ENCODE measurements at regions not wholly inside any gene's neighbourhood (a gene's known extent, or its start where the extent isn't known, plus 50 kb on each side); places are given as distances from the start of the nearest gene placed in this dataset.

- H3K9me3 ChIP-seq (ENCODE audit: control insufficient read depth, low read depth, low read length), result no peaks in the 10 kb centered on the region
- no peak overlapping the region for H3K4me3 ChIP-seq (ENCODE audit: low read length)
- H3K4me1 ChIP-seq (ENCODE audit: control insufficient read depth, insufficient read depth, low read length), result no peaks in the 10 kb centered on the region
- H3K36me3 ChIP-seq (ENCODE audit: control insufficient read depth, insufficient read depth, low read length), result no peaks in the 10 kb centered on the region
- 80% methylated on average over 1 of the region's 2 CpGs for WGBS (ENCODE audit: insufficient coverage, low lambda C conversion rate)
- H3K27ac ChIP-seq (ENCODE audit: low read length), result no peak overlapping the region
- no peak for DNase-seq
- H3K27me3 ChIP-seq (ENCODE audit: control insufficient read depth, insufficient read depth, low read length), result no peaks in the 10 kb centered on the region
These were observed 131.4 kb upstream of the C21orf91 start for GRCh38 chr21:17950591-17950990.

- H3K27me3 ChIP-seq (ENCODE audit: control insufficient read depth, insufficient read depth, low read length), result no peaks in the 10 kb centered on the region
- H3K9me3 ChIP-seq (ENCODE audit: control insufficient read depth, low read depth, low read length), result no peaks in the 10 kb centered on the region
- H3K36me3 ChIP-seq (ENCODE audit: control insufficient read depth, insufficient read depth, low read length), result no peaks in the 10 kb centered on the region
- no peak overlapping the region for H3K27ac ChIP-seq (ENCODE audit: low read length)
- DNase-seq, result no peak
- no peaks in the 10 kb centered on the region for H3K4me1 ChIP-seq (ENCODE audit: control insufficient read depth, insufficient read depth, low read length)
- no peak overlapping the region for H3K4me3 ChIP-seq (ENCODE audit: low read length)
These were observed 130.3 kb upstream of the C21orf91 start for GRCh38 chr21:17949421-17949820.

- H3K27ac ChIP-seq (ENCODE audit: low read length), result no peak overlapping the region
- H3K4me1 ChIP-seq (ENCODE audit: control insufficient read depth, insufficient read depth, low read length), result no peaks in the 10 kb centered on the region
- H3K27me3 ChIP-seq (ENCODE audit: control insufficient read depth, insufficient read depth, low read length), result no peaks in the 10 kb centered on the region
- H3K4me3 ChIP-seq (ENCODE audit: low read length), result no peak overlapping the region
- 71% methylated on average over 1 of the region's 2 CpGs for WGBS (ENCODE audit: insufficient coverage, low lambda C conversion rate)
- no peaks in the 10 kb centered on the region for H3K36me3 ChIP-seq (ENCODE audit: control insufficient read depth, insufficient read depth, low read length)
- no peaks in the 10 kb centered on the region for H3K9me3 ChIP-seq (ENCODE audit: control insufficient read depth, low read depth, low read length)
- no peak for DNase-seq
These were observed 128.4 kb upstream of the C21orf91 start for GRCh38 chr21:17947531-17947930.

- no peaks in the 10 kb centered on the region for H3K27me3 ChIP-seq (ENCODE audit: control insufficient read depth, insufficient read depth, low read length)
- WGBS (ENCODE audit: insufficient coverage, low lambda C conversion rate), result no CpG with 5 or more reads among the region's 4 CpGs
- no peaks in the 10 kb centered on the region for H3K36me3 ChIP-seq (ENCODE audit: control insufficient read depth, insufficient read depth, low read length)
- no peaks in the 10 kb centered on the region for H3K9me3 ChIP-seq (ENCODE audit: control insufficient read depth, low read depth, low read length)
- DNase-seq, result no peak
- no peak overlapping the region for H3K4me3 ChIP-seq (ENCODE audit: low read length)
- no peaks in the 10 kb centered on the region for H3K4me1 ChIP-seq (ENCODE audit: control insufficient read depth, insufficient read depth, low read length)
- H3K27ac ChIP-seq (ENCODE audit: low read length), result no peak overlapping the region
These were observed 111.9 kb upstream of the C21orf91 start for GRCh38 chr21:17931080-17931479.

GRCh38 chr21:17930093-17930492 is 110.9 kb upstream of the C21orf91 start:
- H3K4me3 ChIP-seq (ENCODE audit: low read length), result no peak overlapping the region

GRCh38 chr21:17929510-17929909 is 110.4 kb upstream of the C21orf91 start:
- Histone ChIP-seq H3K27me3 (ENCODE audit: control insufficient read depth, insufficient read depth, low read length) (no peaks in the 10 kb centered on the region), H3K4me1 (ENCODE audit: control insufficient read depth, insufficient read depth, low read length) (no peaks in the 10 kb centered on the region), H3K9me3 (ENCODE audit: control insufficient read depth, low read depth, low read length) (no peaks in the 10 kb centered on the region), H3K36me3 (ENCODE audit: control insufficient read depth, insufficient read depth, low read length) (no peaks in the 10 kb centered on the region), H3K4me3 (ENCODE audit: low read length) (no peak overlapping the region), H3K27ac (ENCODE audit: low read length) (no peak overlapping the region)
- no CpG with 5 or more reads among the region's 7 CpGs for WGBS (ENCODE audit: insufficient coverage, low lambda C conversion rate)
- DNase-seq, result no peak

More at GRCh38 chr21:17930093-17930492, 110.9 kb upstream of the C21orf91 start:
- no CpG with 5 or more reads among the region's 1 CpG for WGBS (ENCODE audit: insufficient coverage, low lambda C conversion rate)
- no peak overlapping the region for H3K27ac ChIP-seq (ENCODE audit: low read length)
- no peaks in the 10 kb centered on the region for H3K36me3 ChIP-seq (ENCODE audit: control insufficient read depth, insufficient read depth, low read length)
- no peak for DNase-seq
- no peaks in the 10 kb centered on the region for H3K9me3 ChIP-seq (ENCODE audit: control insufficient read depth, low read depth, low read length)
- H3K27me3 ChIP-seq (ENCODE audit: control insufficient read depth, insufficient read depth, low read length), result no peaks in the 10 kb centered on the region
- H3K4me1 ChIP-seq (ENCODE audit: control insufficient read depth, insufficient read depth, low read length), result no peaks in the 10 kb centered on the region

GRCh38 chr21:17925899-17926298 is 106.7 kb upstream of the C21orf91 start:
- no peaks in the 10 kb centered on the region for H3K9me3 ChIP-seq (ENCODE audit: control insufficient read depth, low read depth, low read length)
- DNase-seq, result no peak
- H3K4me3 ChIP-seq (ENCODE audit: low read length), result no peak overlapping the region
- no peaks in the 10 kb centered on the region for H3K27me3 ChIP-seq (ENCODE audit: control insufficient read depth, insufficient read depth, low read length)
- H3K27ac ChIP-seq (ENCODE audit: low read length), result no peak overlapping the region
- 29% methylated on average over 1 of the region's 1 CpG for WGBS (ENCODE audit: insufficient coverage, low lambda C conversion rate)
- H3K36me3 ChIP-seq (ENCODE audit: control insufficient read depth, insufficient read depth, low read length), result no peaks in the 10 kb centered on the region
- no peaks in the 10 kb centered on the region for H3K4me1 ChIP-seq (ENCODE audit: control insufficient read depth, insufficient read depth, low read length)

- H3K9me3 ChIP-seq (ENCODE audit: control insufficient read depth, low read depth, low read length), result no peaks in the 10 kb centered on the region
- no CpG with 5 or more reads among the region's 3 CpGs for WGBS (ENCODE audit: insufficient coverage, low lambda C conversion rate)
- no peaks in the 10 kb centered on the region for H3K4me1 ChIP-seq (ENCODE audit: control insufficient read depth, insufficient read depth, low read length)
- no peak overlapping the region for H3K4me3 ChIP-seq (ENCODE audit: low read length)
- no peaks in the 10 kb centered on the region for H3K36me3 ChIP-seq (ENCODE audit: control insufficient read depth, insufficient read depth, low read length)
- peak; percentile 24 to 35 for DNase-seq
- H3K27ac ChIP-seq (ENCODE audit: low read length), result no peak overlapping the region
- no peaks in the 10 kb centered on the region for H3K27me3 ChIP-seq (ENCODE audit: control insufficient read depth, insufficient read depth, low read length)
These were observed 105.9 kb upstream of the C21orf91 start for GRCh38 chr21:17925000-17925610.

- Histone ChIP-seq H3K36me3 (ENCODE audit: control insufficient read depth, insufficient read depth, low read length) (no peaks in the 10 kb centered on the region), H3K9me3 (ENCODE audit: control insufficient read depth, low read depth, low read length) (no peaks in the 10 kb centered on the region), H3K27me3 (ENCODE audit: control insufficient read depth, insufficient read depth, low read length) (no peaks in the 10 kb centered on the region), H3K4me3 (ENCODE audit: low read length) (no peak overlapping the region), H3K27ac (ENCODE audit: low read length) (no peak overlapping the region), H3K4me1 (ENCODE audit: control insufficient read depth, insufficient read depth, low read length) (no peaks in the 10 kb centered on the region)
- no peak for DNase-seq
- WGBS (ENCODE audit: insufficient coverage, low lambda C conversion rate), result no CpG with 5 or more reads among the region's 2 CpGs
These were observed 102.7 kb upstream of the C21orf91 start for GRCh38 chr21:17921579-17922530.

GRCh38 chr21:17915976-17916375 is 96.8 kb upstream of the C21orf91 start:
- no peak for DNase-seq
- WGBS (ENCODE audit: insufficient coverage, low lambda C conversion rate), result 100% methylated on average over 1 of the region's 3 CpGs
- H3K27ac ChIP-seq (ENCODE audit: low read length), result no peak overlapping the region

More at GRCh38 chr21:17915976-17916375, 96.8 kb upstream of the C21orf91 start:
- no peaks in the 10 kb centered on the region for H3K4me1 ChIP-seq (ENCODE audit: control insufficient read depth, insufficient read depth, low read length)
- H3K9me3 ChIP-seq (ENCODE audit: control insufficient read depth, low read depth, low read length), result no peaks in the 10 kb centered on the region
- no peaks in the 10 kb centered on the region for H3K36me3 ChIP-seq (ENCODE audit: control insufficient read depth, insufficient read depth, low read length)
- no peak overlapping the region for H3K4me3 ChIP-seq (ENCODE audit: low read length)
- H3K27me3 ChIP-seq (ENCODE audit: control insufficient read depth, insufficient read depth, low read length), result no peaks in the 10 kb centered on the region
